H9 (cell line): ENCODE measurements at regions not wholly inside any gene's neighbourhood (a gene's known extent, or its start where the extent isn't known, plus 50 kb on each side); places are given as distances from the start of the nearest gene placed in this dataset.

Experiments used
- DNase-seq: peaks from one replicate; pipeline ENCODE4 v3.0.0-alpha.2; 2017
- H2AFZ ChIP-seq: one replicate; pipeline ENCODE4 v1.6.1; 2013; ENCODE audit warnings: mild to moderate bottlenecking, low read length, control low read depth, moderate library complexity
- H2AK5ac ChIP-seq: 2 replicates; pipeline ENCODE4 v1.6.1; 2013; ENCODE audit warnings: low read length, control low read depth, mixed read lengths; ENCODE audit not compliant: insufficient read length
- H2BK120ac ChIP-seq: one replicate; pipeline ENCODE4 v1.6.1; 2013; ENCODE audit warnings: low read depth, mild to moderate bottlenecking, low read length, control low read depth, inconsistent platforms; ENCODE audit not compliant: poor library complexity, severe bottlenecking
- H2BK12ac ChIP-seq: 2 replicates; pipeline ENCODE4 v1.6.1; 2013; ENCODE audit warnings: low read length, control low read depth, mixed read lengths, low read depth; ENCODE audit not compliant: insufficient read length
- H2BK15ac ChIP-seq: 2 replicates; pipeline ENCODE4 v1.6.1; 2013; ENCODE audit warnings: low read depth, low read length, control low read depth
- H2BK20ac ChIP-seq: one replicate; pipeline ENCODE4 v1.6.1; 2013; ENCODE audit warnings: low read depth, mild to moderate bottlenecking, low read length, control low read depth, inconsistent platforms; ENCODE audit not compliant: poor library complexity, severe bottlenecking
- H2BK5ac ChIP-seq: 2 replicates; pipeline ENCODE4 v1.6.1; 2013; ENCODE audit warnings: low read length, control low read depth, mixed read lengths; ENCODE audit not compliant: insufficient read length
- H3K14ac ChIP-seq: 2 replicates; pipeline ENCODE4 v1.6.1; 2013; ENCODE audit warnings: low read length, control low read depth; ENCODE audit not compliant: insufficient read depth
- H3K18ac ChIP-seq: 2 replicates; pipeline ENCODE4 v1.6.1; 2013; ENCODE audit warnings: low read depth, mild to moderate bottlenecking, mixed read lengths, low read length, control low read depth; ENCODE audit not compliant: insufficient read length
- H3K23ac ChIP-seq: 2 replicates; pipeline ENCODE4 v1.6.1; 2013; ENCODE audit warnings: low read length, control low read depth, mixed read lengths, low read depth; ENCODE audit not compliant: insufficient read length
- H3K23me2 ChIP-seq: 2 replicates; pipeline ENCODE4 v1.6.1; 2013; ENCODE audit warnings: low read depth, mild to moderate bottlenecking, mixed read lengths, low read length, control low read depth; ENCODE audit not compliant: insufficient read length, poor library complexity, severe bottlenecking
- H3K27ac ChIP-seq: 2 replicates; pipeline ENCODE4 v1.5.1; 2013; ENCODE audit warnings: low read length, control low read depth, mixed read lengths, low read depth; ENCODE audit not compliant: insufficient read length
- H3K27me3 ChIP-seq: 2 replicates; pipeline ENCODE4 v1.6.1; 2013; ENCODE audit warnings: low read length, control low read depth, inconsistent platforms; ENCODE audit not compliant: insufficient read depth
- H3K4ac ChIP-seq: 2 replicates; pipeline ENCODE4 v1.6.1; 2013; ENCODE audit warnings: low read depth, mild to moderate bottlenecking, control low read depth, inconsistent platforms, low read length, moderate library complexity
- H3K4me1 ChIP-seq: 2 replicates; pipeline ENCODE4 v1.6.1; 2013; ENCODE audit warnings: low read length, control low read depth, inconsistent platforms; ENCODE audit not compliant: insufficient read depth
- H3K4me2 ChIP-seq: 2 replicates; pipeline ENCODE4 v1.6.1; 2013; ENCODE audit warnings: low read length, control low read depth, mixed read lengths; ENCODE audit not compliant: insufficient read length, insufficient read depth
- H3K56ac ChIP-seq: 2 replicates; pipeline ENCODE4 v1.6.1; 2013; ENCODE audit warnings: low read depth, mild to moderate bottlenecking, mixed read lengths, low read length, control low read depth; ENCODE audit not compliant: insufficient read length
- H3K79me1 ChIP-seq: 2 replicates; pipeline ENCODE4 v1.6.1; 2013; ENCODE audit warnings: low read depth, mild to moderate bottlenecking, moderate library complexity, low read length, control low read depth, inconsistent platforms; ENCODE audit not compliant: insufficient read depth, poor library complexity, severe bottlenecking
- H3K79me2 ChIP-seq: 2 replicates; pipeline ENCODE4 v1.6.1; 2013; ENCODE audit warnings: low read length, control low read depth, inconsistent platforms; ENCODE audit not compliant: insufficient read depth
- H3K9ac ChIP-seq: 2 replicates; pipeline ENCODE4 v1.6.1; 2013; ENCODE audit warnings: low read length, control low read depth, mixed read lengths; ENCODE audit not compliant: insufficient read length; ENCODE audit errors: extremely low read depth
- H3K9me3 ChIP-seq: one replicate; pipeline ENCODE4 v1.6.1; 2013; ENCODE audit warnings: low read depth, low read length, inconsistent platforms; ENCODE audit not compliant: control insufficient read depth
- H3T11ph ChIP-seq: one replicate; pipeline ENCODE4 v1.6.1; 2013; ENCODE audit warnings: mild to moderate bottlenecking, low read length, control low read depth, inconsistent platforms
- H4K20me1 ChIP-seq: one replicate; pipeline ENCODE4 v1.6.1; 2013; ENCODE audit not compliant: control insufficient read depth, insufficient read length, insufficient read depth
- H4K5ac ChIP-seq: 2 replicates; pipeline ENCODE4 v1.6.1; 2013; ENCODE audit warnings: low read depth, mild to moderate bottlenecking, mixed read lengths, low read length, control low read depth; ENCODE audit not compliant: insufficient read length
- H4K8ac ChIP-seq: replicated peaks from 2 replicates; pipeline ENCODE4 v1.6.1; 2013; ENCODE audit warnings: low read length, control low read depth, mixed read lengths, low read depth; ENCODE audit not compliant: insufficient read length
- H4K91ac ChIP-seq: 2 replicates; pipeline ENCODE4 v1.6.1; 2013; ENCODE audit warnings: low read depth, mild to moderate bottlenecking, moderate library complexity, mixed read lengths, low read length, control low read depth; ENCODE audit not compliant: insufficient read length
- H3K27ac Mint-ChIP-seq, 3 experiments: 2 replicates in 2 of 3; 3 replicates in 1 of 3; pipeline ENCODE4 v1.8.0; 2020 to 2021; ENCODE audit warnings: mixed read lengths in 3 of 3, mild to moderate bottlenecking in 1 of 3, moderate library complexity in 1 of 3
- H3K27me3 Mint-ChIP-seq: 2 replicates; pipeline ENCODE4 v1.8.0; 2021; ENCODE audit warnings: low read depth, mild to moderate bottlenecking, moderate library complexity, mixed read lengths
- H3K36me3 Mint-ChIP-seq, 3 experiments: 2 replicates in 2 of 3; 3 replicates in 1 of 3; pipeline ENCODE4 v1.8.0; 2020 to 2021; ENCODE audit warnings: low read depth in 3 of 3, mixed read lengths in 3 of 3; ENCODE audit not compliant: insufficient read depth in 1 of 3
- H3K4me1 Mint-ChIP-seq, 2 experiments: 2 replicates each; pipeline ENCODE4 v1.8.0; 2020; ENCODE audit warnings: mixed read lengths in 2 of 2
- H3K4me3 Mint-ChIP-seq, 2 experiments: 2 replicates in 1 of 2; 3 replicates in 1 of 2; pipeline ENCODE4 v1.8.0; 2020 to 2021; ENCODE audit warnings: mild to moderate bottlenecking in 2 of 2, mixed read lengths in 2 of 2, moderate library complexity in 1 of 2
- H3K9me3 Mint-ChIP-seq, 2 experiments: 2 replicates in 1 of 2; 3 replicates in 1 of 2; pipeline ENCODE4 v1.8.0; 2020; ENCODE audit warnings: mild to moderate bottlenecking in 2 of 2, mixed read lengths in 2 of 2, moderate library complexity in 1 of 2
- WGBS: extraction: QIAGEN DNeasy Blood & Tissue Kit; methylation state at CpG from one replicate; pipeline ENCODE4 v1.1.7; 2013; ENCODE audit warnings: missing lambda C conversion rate, low lambda C conversion rate, mixed read lengths; ENCODE audit not compliant: insufficient read length; ENCODE audit errors: extremely low coverage; 5-methylcytosine and 5-hydroxymethylcytosine counted together
- TF ChIP-seq, protein P1 (sequence below): fragments of 200-600 bp; sonication (generic); conservative IDR thresholded peaks from 3 replicates; pipeline ENCODE4 v1.8.0; 2021; ENCODE audit warnings: antibody characterized with exemption, mild to moderate bottlenecking

DNA sequence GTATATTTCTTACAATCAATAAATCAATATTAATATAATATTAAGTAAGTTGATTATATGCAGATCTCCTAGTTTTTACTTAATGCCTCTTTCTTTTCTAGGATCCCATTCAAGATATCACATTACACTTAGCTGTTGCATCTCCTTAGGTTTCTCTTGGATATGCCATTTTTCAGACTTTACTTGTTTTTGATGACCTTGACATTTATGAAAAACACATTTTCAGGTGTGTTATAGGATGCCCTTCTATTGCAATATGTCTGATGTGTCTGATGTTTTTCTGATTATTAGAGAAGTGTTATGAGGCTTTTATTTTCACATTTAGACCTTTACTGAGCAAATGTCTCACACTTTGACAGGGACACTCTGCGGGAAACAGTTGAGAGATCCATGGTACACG lies 933.6 kb upstream of the CNTNAP5 start:
- Mint-ChIP-seq H3K4me1 (peaks cover 2 to 4% of the 10 kb centered on the region in 2 experiments; a peak in 3 of 4 replicates), H3K27me3 (no peaks in the 10 kb centered on the region), H3K4me3 (no peak overlapping the region), H3K9me3 (no peaks in the 10 kb centered on the region), H3K27ac (no peak overlapping the region), H3K36me3 (no peaks in the 10 kb centered on the region)
- no peak overlapping the region for H2AK5ac ChIP-seq
- no peak overlapping the region for H3T11ph ChIP-seq
- no peaks in the 10 kb centered on the region for H3K23me2 ChIP-seq
- DNase-seq, result no peak
- no peak overlapping the region for H4K5ac ChIP-seq
- H2BK12ac ChIP-seq, result no peak overlapping the region
- no peak overlapping the region for H3K56ac ChIP-seq
- no peaks in the 10 kb centered on the region for H3K9me3 ChIP-seq
- H3K27ac ChIP-seq, result no peak overlapping the region
- WGBS, result no CpG with 5 or more reads among the region's 2 CpGs
- no peak overlapping the region for H3K4me2 ChIP-seq
- H4K8ac ChIP-seq, result no peak overlapping the region
- no peak overlapping the region for H4K91ac ChIP-seq
- no peak overlapping the region for H2BK120ac ChIP-seq
- H2AFZ ChIP-seq, result no peak overlapping the region
- H3K23ac ChIP-seq, result no peak overlapping the region
- no peak overlapping the region for H2BK20ac ChIP-seq
- no peak overlapping the region for H3K14ac ChIP-seq
- no peaks in the 10 kb centered on the region for H3K79me2 ChIP-seq
- H4K20me1 ChIP-seq, result no peaks in the 10 kb centered on the region
- no peak overlapping the region for H3K9ac ChIP-seq
- H3K4ac ChIP-seq, result no peak overlapping the region
- H2BK5ac ChIP-seq, result no peak overlapping the region
- no peaks in the 10 kb centered on the region for H3K4me1 ChIP-seq
- no peaks in the 10 kb centered on the region for H3K27me3 ChIP-seq
- TF ChIP-seq, protein P1, sequence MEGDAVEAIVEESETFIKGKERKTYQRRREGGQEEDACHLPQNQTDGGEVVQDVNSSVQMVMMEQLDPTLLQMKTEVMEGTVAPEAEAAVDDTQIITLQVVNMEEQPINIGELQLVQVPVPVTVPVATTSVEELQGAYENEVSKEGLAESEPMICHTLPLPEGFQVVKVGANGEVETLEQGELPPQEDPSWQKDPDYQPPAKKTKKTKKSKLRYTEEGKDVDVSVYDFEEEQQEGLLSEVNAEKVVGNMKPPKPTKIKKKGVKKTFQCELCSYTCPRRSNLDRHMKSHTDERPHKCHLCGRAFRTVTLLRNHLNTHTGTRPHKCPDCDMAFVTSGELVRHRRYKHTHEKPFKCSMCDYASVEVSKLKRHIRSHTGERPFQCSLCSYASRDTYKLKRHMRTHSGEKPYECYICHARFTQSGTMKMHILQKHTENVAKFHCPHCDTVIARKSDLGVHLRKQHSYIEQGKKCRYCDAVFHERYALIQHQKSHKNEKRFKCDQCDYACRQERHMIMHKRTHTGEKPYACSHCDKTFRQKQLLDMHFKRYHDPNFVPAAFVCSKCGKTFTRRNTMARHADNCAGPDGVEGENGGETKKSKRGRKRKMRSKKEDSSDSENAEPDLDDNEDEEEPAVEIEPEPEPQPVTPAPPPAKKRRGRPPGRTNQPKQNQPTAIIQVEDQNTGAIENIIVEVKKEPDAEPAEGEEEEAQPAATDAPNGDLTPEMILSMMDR, result no peak
- no peaks in the 10 kb centered on the region for H3K79me1 ChIP-seq
- no peak overlapping the region for H3K18ac ChIP-seq
- no peak overlapping the region for H2BK15ac ChIP-seq
